ENCODE measurements at regions not wholly inside any gene's neighbourhood (a gene's known extent, or its start where the extent isn't known, plus 50 kb on each side); places are given as distances from the start of the nearest gene placed in this dataset.

GRCh38 chr11:122523846-122524805 is 131.4 kb upstream of the UBASH3B start:
- Histone ChIP-seq H3K36me3 (ENCODE audit: control insufficient read depth in 4 of 4, insufficient read depth in 3 of 4, low read depth in 1 of 4, low read length in 3 of 4) (no peaks in the 10 kb centered on the region), H3K27ac (ENCODE audit: low read depth in 1 of 2, low read length in 2 of 2) (no peak overlapping the region), H3K9me3 (ENCODE audit: control insufficient read depth in 4 of 4, low read length in 3 of 4) (no peaks in the 10 kb centered on the region), H3K27me3 (ENCODE audit: control insufficient read depth in 4 of 4, insufficient read depth in 4 of 4, low read length in 3 of 4) (peaks cover 0 to 3% (median 0%) of the 10 kb centered on the region in 4 donors), H3K4me1 (ENCODE audit: control insufficient read depth in 4 of 4, insufficient read depth in 4 of 4, low read length in 3 of 4) (no peaks in the 10 kb centered on the region), H3K4me3 (ENCODE audit: low read depth in 1 of 3, low read length in 3 of 3) (no peak overlapping the region), H3K9ac (ENCODE audit: low read depth in 1 of 2, low read length in 2 of 2) (no peak overlapping the region)
- 59% methylated on average over 10 of the region's 10 CpGs for WGBS
- TF ChIP-seq TAF1 (conservative IDR thresholded peaks at IDR 0.05), result no peak
- TF ChIP-seq ZBTB33 (IDR thresholded peaks at IDR 0.05), result no peak
- no peak for TF ChIP-seq FOXA2 (IDR thresholded peaks at IDR 0.05)
- DNase-seq (ENCODE audit: low spot score), result no peak

GRCh38 chr11:122521626-122522025 is 133.9 kb upstream of the UBASH3B start:
- DNase-seq (ENCODE audit: low spot score), result no peak
- peaks cover 0 to 3% (median 0%) of the 10 kb centered on the region in 4 donors for H3K27me3 ChIP-seq (ENCODE audit: control insufficient read depth in 4 of 4, insufficient read depth in 4 of 4, low read length in 3 of 4)
- H3K9me3 ChIP-seq (ENCODE audit: control insufficient read depth in 4 of 4, low read length in 3 of 4), result no peaks in the 10 kb centered on the region
- no peaks in the 10 kb centered on the region for H3K36me3 ChIP-seq (ENCODE audit: control insufficient read depth in 4 of 4, insufficient read depth in 3 of 4, low read depth in 1 of 4, low read length in 3 of 4)
- no peaks in the 10 kb centered on the region for H3K4me1 ChIP-seq (ENCODE audit: control insufficient read depth in 4 of 4, insufficient read depth in 4 of 4, low read length in 3 of 4)
- H3K4me3 ChIP-seq (ENCODE audit: low read depth in 1 of 3, low read length in 3 of 3), result no peak overlapping the region
- 67% methylated on average over 2 of the region's 2 CpGs for WGBS
- TF ChIP-seq YY1 (IDR thresholded peaks at IDR 0.05) (no peak), MAX (IDR thresholded peaks at IDR 0.05) (no peak), NR2F2 (IDR thresholded peaks at IDR 0.05) (no peak), JUND (IDR thresholded peaks at IDR 0.05) (no peak), CTCF (IDR thresholded peaks at IDR 0.05; ENCODE audit: low read depth, low read length, missing input control) (no peak), FOXA2 (IDR thresholded peaks at IDR 0.05) (no peak), ATF3 (IDR thresholded peaks at IDR 0.05) (no peak), RAD21 (IDR thresholded peaks at IDR 0.05) (no peak)
- no peak overlapping the region for H3K27ac ChIP-seq (ENCODE audit: low read depth in 1 of 2, low read length in 2 of 2)
- H3K9ac ChIP-seq (ENCODE audit: low read depth in 1 of 2, low read length in 2 of 2), result no peak overlapping the region
